Parathyroid adenoma (tissue), 2 donors: ENCODE measurements at regions not wholly inside any gene's neighbourhood (a gene's known extent, or its start where the extent isn't known, plus 50 kb on each side); places are given as distances from the start of the nearest gene placed in this dataset.

Source experiments
- H2AFZ ChIP-seq: fragments of 300-600 bp; sonication (generic); one replicate; pipeline ENCODE4 v1.7.0; 2017; ENCODE audit warnings: antibody characterized with exemption, mild to moderate bottlenecking
- H3K27ac ChIP-seq: fragments of 300-600 bp; sonication (generic); one replicate; pipeline ENCODE4 v1.7.0; 2017
- H3K27me3 ChIP-seq: fragments of 300-600 bp; sonication (generic); one replicate; pipeline ENCODE4 v1.7.0; 2017; ENCODE audit warnings: low read length; ENCODE audit not compliant: control insufficient read depth, insufficient read depth
- H3K36me3 ChIP-seq: fragments of 300-600 bp; sonication (generic); one replicate; pipeline ENCODE4 v1.7.0; 2017; ENCODE audit warnings: low read length; ENCODE audit not compliant: control insufficient read depth, insufficient read depth
- H3K4me1 ChIP-seq: fragments of 300-600 bp; sonication (generic); one replicate; pipeline ENCODE4 v1.7.0; 2017; ENCODE audit warnings: control low read depth
- H3K4me2 ChIP-seq: fragments of 300-600 bp; sonication (generic); one replicate; pipeline ENCODE4 v1.7.0; 2017; ENCODE audit warnings: low read length
- H3K4me3 ChIP-seq: fragments of 300-600 bp; sonication (generic); one replicate; pipeline ENCODE4 v1.7.0; 2017; ENCODE audit warnings: low read depth, low read length
- H3K79me2 ChIP-seq: fragments of 300-600 bp; sonication (generic); one replicate; pipeline ENCODE4 v1.7.0; 2017; ENCODE audit warnings: control low read depth
- H3K9ac ChIP-seq: fragments of 300-600 bp; sonication (generic); one replicate; pipeline ENCODE4 v1.7.0; 2017; ENCODE audit warnings: mild to moderate bottlenecking
- H3K9me3 ChIP-seq: fragments of 300-600 bp; sonication (generic); one replicate; pipeline ENCODE4 v1.7.0; 2017; ENCODE audit warnings: low read length; ENCODE audit not compliant: control insufficient read depth
- TF ChIP-seq, protein P1 (sequence below): fragments of 300-600 bp; sonication (generic); IDR thresholded peaks from one replicate; pipeline ENCODE4 v1.7.0; 2017; ENCODE audit warnings: antibody characterized with exemption, mild to moderate bottlenecking
- donor health status: primary hyperparathyroidism.

DNA sequence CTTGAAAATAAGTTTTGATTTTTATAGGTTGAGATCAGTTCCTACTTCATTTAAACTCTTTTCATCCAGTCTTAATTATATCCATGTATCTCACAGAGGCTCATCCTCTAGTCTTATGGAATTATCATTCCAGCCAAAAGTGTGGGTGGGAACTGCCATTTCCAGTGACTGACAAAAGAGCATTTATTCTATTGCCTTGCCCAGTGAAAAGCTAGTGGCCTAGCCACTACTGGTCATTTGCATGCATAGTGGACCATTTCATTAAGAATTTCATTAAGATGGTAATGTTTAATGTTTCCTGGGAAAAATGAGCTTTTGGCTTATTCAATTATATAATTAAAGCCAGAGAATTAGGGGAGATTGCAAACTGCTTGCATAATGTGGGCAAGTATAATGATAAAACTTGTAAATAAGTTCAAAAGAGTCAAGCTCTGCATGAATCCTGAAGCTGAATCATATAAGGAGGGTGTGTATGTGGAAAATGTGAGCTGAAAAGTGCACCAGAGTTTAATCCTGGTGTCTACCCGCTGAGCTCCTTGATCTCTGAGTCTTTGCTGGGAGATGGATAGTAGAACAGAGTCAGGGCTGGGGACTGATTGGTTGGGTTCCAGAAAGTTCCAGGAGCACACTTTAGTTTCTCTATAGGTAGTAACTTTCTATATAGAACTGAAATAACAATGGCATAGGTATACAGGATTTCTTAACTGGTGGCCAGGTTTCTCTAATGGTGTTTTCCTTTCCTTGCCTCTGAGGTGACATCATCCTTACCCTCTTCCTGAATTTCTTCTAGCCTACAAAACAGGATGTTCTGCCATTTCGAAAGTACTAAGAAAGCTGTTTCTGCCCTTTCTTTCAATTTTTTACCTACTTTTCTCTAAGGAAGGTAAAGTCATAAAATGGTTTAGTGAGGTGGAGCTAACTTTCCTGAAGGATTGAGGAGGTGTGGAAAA, 78.5 kb downstream of the KIF4B start:
- Histone ChIP-seq H3K4me1 (no peaks in the 10 kb centered on the region), H3K4me2 (no peak overlapping the region), H3K27me3 (no peaks in the 10 kb centered on the region), H3K36me3 (no peaks in the 10 kb centered on the region), H3K4me3 (no peak overlapping the region), H3K79me2 (no peaks in the 10 kb centered on the region), H3K9me3 (no peaks in the 10 kb centered on the region), H3K9ac (no peak overlapping the region), H3K27ac (no peak overlapping the region), H2AFZ (no peak overlapping the region)
- TF ChIP-seq, protein P1, sequence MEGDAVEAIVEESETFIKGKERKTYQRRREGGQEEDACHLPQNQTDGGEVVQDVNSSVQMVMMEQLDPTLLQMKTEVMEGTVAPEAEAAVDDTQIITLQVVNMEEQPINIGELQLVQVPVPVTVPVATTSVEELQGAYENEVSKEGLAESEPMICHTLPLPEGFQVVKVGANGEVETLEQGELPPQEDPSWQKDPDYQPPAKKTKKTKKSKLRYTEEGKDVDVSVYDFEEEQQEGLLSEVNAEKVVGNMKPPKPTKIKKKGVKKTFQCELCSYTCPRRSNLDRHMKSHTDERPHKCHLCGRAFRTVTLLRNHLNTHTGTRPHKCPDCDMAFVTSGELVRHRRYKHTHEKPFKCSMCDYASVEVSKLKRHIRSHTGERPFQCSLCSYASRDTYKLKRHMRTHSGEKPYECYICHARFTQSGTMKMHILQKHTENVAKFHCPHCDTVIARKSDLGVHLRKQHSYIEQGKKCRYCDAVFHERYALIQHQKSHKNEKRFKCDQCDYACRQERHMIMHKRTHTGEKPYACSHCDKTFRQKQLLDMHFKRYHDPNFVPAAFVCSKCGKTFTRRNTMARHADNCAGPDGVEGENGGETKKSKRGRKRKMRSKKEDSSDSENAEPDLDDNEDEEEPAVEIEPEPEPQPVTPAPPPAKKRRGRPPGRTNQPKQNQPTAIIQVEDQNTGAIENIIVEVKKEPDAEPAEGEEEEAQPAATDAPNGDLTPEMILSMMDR: no peak

DNA sequence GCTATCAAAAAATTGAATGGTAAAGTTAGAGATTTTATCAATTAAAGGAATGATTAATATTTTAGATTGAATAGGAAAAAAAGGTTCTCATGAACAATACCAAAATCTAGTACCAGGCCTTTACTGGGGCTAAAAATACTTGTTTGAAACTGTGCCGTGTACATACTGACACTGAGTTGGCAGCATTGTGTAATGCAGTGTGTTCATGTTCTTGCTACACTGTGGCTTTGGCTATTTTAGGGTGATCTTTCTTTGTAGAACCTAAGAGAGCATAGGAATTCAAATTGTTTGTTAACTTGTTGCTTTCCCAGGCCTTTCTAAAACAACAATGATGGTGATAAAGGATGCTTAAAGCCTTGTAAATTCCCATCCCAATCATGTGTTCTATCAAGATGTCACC, 80.9 kb downstream of the KIF4B start:
- no peak overlapping the region for H2AFZ ChIP-seq
- no peaks in the 10 kb centered on the region for H3K4me1 ChIP-seq
- no peaks in the 10 kb centered on the region for H3K36me3 ChIP-seq
- no peaks in the 10 kb centered on the region for H3K27me3 ChIP-seq
- H3K9ac ChIP-seq: no peak overlapping the region
- TF ChIP-seq, protein P1: no peak
- H3K4me3 ChIP-seq: no peak overlapping the region
- H3K79me2 ChIP-seq: no peaks in the 10 kb centered on the region
- no peak overlapping the region for H3K4me2 ChIP-seq
- H3K27ac ChIP-seq: no peak overlapping the region
- no peaks in the 10 kb centered on the region for H3K9me3 ChIP-seq

- Histone ChIP-seq H3K9ac (no peak overlapping the region), H3K79me2 (no peaks in the 10 kb centered on the region), H3K36me3 (no peaks in the 10 kb centered on the region), H3K4me2 (no peak overlapping the region), H3K4me1 (no peaks in the 10 kb centered on the region), H3K27me3 (no peaks in the 10 kb centered on the region), H3K4me3 (no peak overlapping the region), H2AFZ (no peak overlapping the region), H3K27ac (no peak overlapping the region), H3K9me3 (no peaks in the 10 kb centered on the region)
- TF ChIP-seq, protein P1: no peak
Measured at GRCh38 chr5:155097995-155098394, 84.4 kb downstream of the KIF4B start.

GRCh38 chr5:155098433-155098832, 84.9 kb downstream of the KIF4B start:
- H3K4me3 ChIP-seq: no peak overlapping the region
- H3K9ac ChIP-seq: no peak overlapping the region
- H2AFZ ChIP-seq: no peak overlapping the region
- TF ChIP-seq, protein P1: no peak
- no peaks in the 10 kb centered on the region for H3K27me3 ChIP-seq
- H3K36me3 ChIP-seq: no peaks in the 10 kb centered on the region
- no peak overlapping the region for H3K4me2 ChIP-seq
- H3K27ac ChIP-seq: no peak overlapping the region
- H3K79me2 ChIP-seq: no peaks in the 10 kb centered on the region
- H3K9me3 ChIP-seq: no peaks in the 10 kb centered on the region
- H3K4me1 ChIP-seq: no peaks in the 10 kb centered on the region

DNA sequence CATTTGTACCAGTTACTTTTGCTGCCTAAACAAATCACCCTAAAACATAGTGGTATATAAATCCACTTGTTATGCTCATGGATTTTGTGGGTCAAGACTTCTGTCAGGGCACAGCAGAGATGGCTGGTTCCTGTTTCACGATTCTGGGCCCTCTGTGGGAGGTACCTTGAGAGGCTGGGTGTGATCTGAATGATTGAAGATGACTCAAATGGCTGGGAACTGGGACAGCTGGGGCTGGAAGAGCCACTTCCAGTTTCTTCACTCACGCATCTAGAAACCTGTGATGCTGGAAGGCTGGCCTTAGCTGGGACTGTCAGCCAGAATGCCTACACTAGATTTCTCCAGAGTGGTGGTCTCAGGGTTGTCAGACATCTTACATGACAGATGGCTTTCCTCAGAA, 88.1 kb downstream of the KIF4B start:
- no peaks in the 10 kb centered on the region for H3K4me1 ChIP-seq
- H3K27me3 ChIP-seq: no peaks in the 10 kb centered on the region
- no peak overlapping the region for H3K4me3 ChIP-seq
- no peak overlapping the region for H2AFZ ChIP-seq
- no peaks in the 10 kb centered on the region for H3K79me2 ChIP-seq
- H3K9ac ChIP-seq: no peak overlapping the region
- H3K36me3 ChIP-seq: no peaks in the 10 kb centered on the region
- H3K4me2 ChIP-seq: no peak overlapping the region
- H3K27ac ChIP-seq: no peak overlapping the region
- TF ChIP-seq, protein P1: no peak
- H3K9me3 ChIP-seq: no peaks in the 10 kb centered on the region
